Upper lobe of left lung (tissue), 6 donors: ENCODE measurements at regions not wholly inside any gene's neighbourhood (a gene's known extent, or its start where the extent isn't known, plus 50 kb on each side); places are given as distances from the start of the nearest gene placed in this dataset.
"Not testable (repeated sequence)": the region's sequence is repeated elsewhere in the genome, so short reads cannot be mapped to it uniquely, and the experiment has no call there.

Experiments used
- ATAC-seq, 2 donors: fragments of 200-7000 bp; cut with Tn5 transposase; one replicate each; pipeline ENCODE4 v1.9.1; 2022; ENCODE audit warnings: mild to moderate bottlenecking in 2 of 2, moderate library complexity in 2 of 2; ENCODE audit not compliant: low FRiP score in 2 of 2
- DNase-seq, 2 donors: peaks; one replicate each; pipeline ENCODE4 v3.0.0-alpha.2; 2019 to 2020
- H3K27ac ChIP-seq, 4 donors: fragments of 200-600 bp; sonication (generic); one replicate each; pipeline ENCODE4 v1.5.1; 2016 to 2019
- H3K27me3 ChIP-seq, 4 donors: fragments of 200-600 bp; sonication (generic); one replicate each; pipeline ENCODE4 v1.5.1; 2017 to 2019
- H3K36me3 ChIP-seq, 4 donors: fragments of 200-600 bp; sonication (generic); one replicate each; pipeline ENCODE4 v1.5.1; 2016 to 2019
- H3K4me1 ChIP-seq, 4 donors: fragments of 200-600 bp; sonication (generic); one replicate each; pipeline ENCODE4 v1.5.1; 2018 to 2019
- H3K4me3 ChIP-seq, 4 donors: fragments of 200-600 bp; sonication (generic); one replicate each; pipeline ENCODE4 v1.5.1; 2017 to 2019; ENCODE audit warnings: mild to moderate bottlenecking in 2 of 4, moderate library complexity in 1 of 4
- H3K9me3 ChIP-seq, 4 donors: fragments of 200-600 bp; sonication (generic); one replicate each; pipeline ENCODE4 v1.5.1; 2018 to 2019
- EP300 ChIP-seq, 4 donors: sonication (generic); formaldehyde crosslinking; IDR thresholded peaks; one replicate each; pipeline ENCODE4 v1.5.1; 2017; ENCODE audit warnings: antibody characterized with exemption in 4 of 4, control low read depth in 2 of 4
- POLR2A ChIP-seq, 4 donors: fragments of 450-650 bp; IDR thresholded peaks; one replicate each; pipeline ENCODE4 v1.5.1; 2016 to 2017; ENCODE audit warnings: antibody characterized with exemption in 4 of 4, mild to moderate bottlenecking in 2 of 4
- POLR2AphosphoS5 ChIP-seq, 2 donors: sonication (generic); formaldehyde crosslinking; IDR thresholded peaks; one replicate each; pipeline ENCODE4 v1.5.1; 2017; ENCODE audit warnings: antibody characterized with exemption in 2 of 2
- WGBS, 2 donors: methylation state at CpG; one replicate each; pipeline ENCODE4 v1.1.5; 2017 to 2018; 5-methylcytosine and 5-hydroxymethylcytosine counted together
- TF ChIP-seq, protein P1 (sequence below), 6 experiments: fragments of 450-650 bp in 4 of 6; fragments of 200-600 bp in 2 of 6; sonication (generic) in 2 of 6; IDR thresholded peaks; one replicate each; pipeline ENCODE4 v1.5.1; 2016 to 2019; ENCODE audit warnings: antibody characterized with exemption in 6 of 6
- donor health status: DM: no; HTN: no; CAD: no; lungs with moderate emphysema.
- donor health status: DM: no; HTN: yes; CAD: no; lungs with severe emphysema.

DNA sequence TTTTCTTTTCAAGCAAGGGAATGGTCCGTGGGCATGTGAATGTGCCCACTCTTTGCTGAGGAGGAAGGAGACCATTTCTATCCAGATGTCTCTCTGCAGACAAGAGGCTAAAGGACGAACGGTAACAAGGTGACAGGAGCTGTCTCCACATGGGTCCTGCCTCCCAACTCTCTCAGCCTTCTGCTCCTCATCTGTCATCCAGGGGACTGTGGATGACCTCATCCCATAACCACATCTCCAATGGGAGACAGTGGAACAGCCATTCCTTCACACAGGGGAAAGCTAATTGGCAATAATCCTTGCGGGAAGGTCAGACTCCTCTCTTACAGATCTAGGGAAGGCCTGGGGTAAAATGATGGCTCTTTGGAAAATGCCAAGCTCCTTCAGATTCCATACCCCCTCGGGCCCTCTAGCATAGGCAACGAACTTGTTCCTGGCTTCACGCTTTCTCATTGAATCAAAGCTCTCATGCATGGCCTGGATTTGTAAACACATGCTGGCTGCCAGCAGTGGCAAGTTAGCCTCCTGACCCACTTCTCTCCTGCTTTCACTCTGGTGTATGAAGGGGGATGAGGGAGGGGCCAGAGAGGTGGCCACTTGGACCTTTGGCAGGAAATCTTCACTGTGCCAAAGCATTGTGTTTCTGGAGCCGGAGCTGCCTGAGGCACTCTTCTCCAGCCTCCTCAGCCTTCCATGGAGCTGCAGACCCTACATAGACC lies 65.8 kb upstream of the IKBKE start:
- peak in 1 of 2 donors; percentile 30 for ATAC-seq
- H3K4me3 ChIP-seq, H3K9me3 ChIP-seq, H3K36me3 ChIP-seq, H3K27ac ChIP-seq, DNase-seq, H3K27me3 ChIP-seq, H3K4me1 ChIP-seq: not testable (repeated sequence)
- WGBS, 2 donors = 80% methylated on average over 2 of the region's 8 CpGs; no CpG with 5 or more reads in 1 of the 2 donors

- not testable (repeated sequence) for H3K27me3 ChIP-seq, H3K4me3 ChIP-seq, H3K36me3 ChIP-seq, H3K4me1 ChIP-seq, H3K9me3 ChIP-seq, DNase-seq, H3K27ac ChIP-seq
- ATAC-seq = peak in 1 of 2 donors; percentile 25
- WGBS, 2 donors = no CpG with 5 or more reads among the region's 7 CpGs
These were observed 65.0 kb upstream of the IKBKE start for GRCh38 chr1:206405282-206405681.

GRCh38 chr1:206408371-206409288 lies 61.6 kb upstream of the IKBKE start:
- not testable (repeated sequence) for H3K4me1 ChIP-seq, H3K9me3 ChIP-seq, H3K27me3 ChIP-seq, DNase-seq, ATAC-seq, H3K27ac ChIP-seq, H3K4me3 ChIP-seq
- WGBS, 2 donors = 76 to 92% methylated on average over 2 of the region's 6 CpGs
- peaks cover 0 to 11% (median 2%) of the 10 kb centered on the region in 4 donors for H3K36me3 ChIP-seq

- no peaks in the 10 kb centered on the region for H3K4me1 ChIP-seq
- no peak overlapping the region for H3K27ac ChIP-seq
- WGBS, 2 donors = 62 to 72% methylated on average over 3 of the region's 3 CpGs
- DNase-seq (no peak), ATAC-seq (no peak)
- no peak overlapping the region for H3K4me3 ChIP-seq
- peaks cover 6 to 32% (median 10%) of the 10 kb centered on the region in 4 donors for H3K36me3 ChIP-seq
- no peaks in the 10 kb centered on the region for H3K27me3 ChIP-seq
- no peak for TF ChIP-seq POLR2A (IDR thresholded peaks at IDR 0.05)
- TF ChIP-seq EP300 (IDR thresholded peaks at IDR 0.05) = no peak
- TF ChIP-seq POLR2AphosphoS5 (IDR thresholded peaks at IDR 0.05) = no peak
- TF ChIP-seq, protein P1, sequence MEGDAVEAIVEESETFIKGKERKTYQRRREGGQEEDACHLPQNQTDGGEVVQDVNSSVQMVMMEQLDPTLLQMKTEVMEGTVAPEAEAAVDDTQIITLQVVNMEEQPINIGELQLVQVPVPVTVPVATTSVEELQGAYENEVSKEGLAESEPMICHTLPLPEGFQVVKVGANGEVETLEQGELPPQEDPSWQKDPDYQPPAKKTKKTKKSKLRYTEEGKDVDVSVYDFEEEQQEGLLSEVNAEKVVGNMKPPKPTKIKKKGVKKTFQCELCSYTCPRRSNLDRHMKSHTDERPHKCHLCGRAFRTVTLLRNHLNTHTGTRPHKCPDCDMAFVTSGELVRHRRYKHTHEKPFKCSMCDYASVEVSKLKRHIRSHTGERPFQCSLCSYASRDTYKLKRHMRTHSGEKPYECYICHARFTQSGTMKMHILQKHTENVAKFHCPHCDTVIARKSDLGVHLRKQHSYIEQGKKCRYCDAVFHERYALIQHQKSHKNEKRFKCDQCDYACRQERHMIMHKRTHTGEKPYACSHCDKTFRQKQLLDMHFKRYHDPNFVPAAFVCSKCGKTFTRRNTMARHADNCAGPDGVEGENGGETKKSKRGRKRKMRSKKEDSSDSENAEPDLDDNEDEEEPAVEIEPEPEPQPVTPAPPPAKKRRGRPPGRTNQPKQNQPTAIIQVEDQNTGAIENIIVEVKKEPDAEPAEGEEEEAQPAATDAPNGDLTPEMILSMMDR (IDR thresholded peaks at IDR 0.05) = no peak
- H3K9me3 ChIP-seq = no peaks in the 10 kb centered on the region
These were observed 59.0 kb upstream of the IKBKE start for GRCh38 chr1:206411321-206411720.

DNA sequence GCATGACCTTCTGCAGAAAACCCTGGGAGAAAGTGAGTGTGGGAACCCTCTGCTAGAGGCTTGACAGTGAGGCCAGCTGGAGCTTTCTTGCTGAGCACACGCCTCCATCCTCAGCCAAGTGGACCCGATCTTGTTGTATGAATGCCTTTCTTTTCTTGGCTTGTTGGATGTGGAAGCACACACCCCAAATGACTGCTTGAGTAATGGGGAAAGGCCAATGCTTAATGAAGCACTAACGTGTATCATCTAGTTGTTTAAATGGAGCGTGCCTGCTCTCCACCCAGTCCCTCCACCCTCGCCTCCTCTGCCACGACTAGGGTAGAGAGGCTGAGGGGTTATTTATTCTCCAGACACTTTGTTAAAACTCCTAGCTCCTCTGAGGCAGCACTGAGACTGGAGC lies 54.3 kb upstream of the IKBKE start:
- Histone ChIP-seq H3K27me3 (no peaks in the 10 kb centered on the region), H3K9me3 (no peaks in the 10 kb centered on the region), H3K4me3 (no peak overlapping the region), H3K36me3 (peaks cover 6 to 73% (median 18%) of the 10 kb centered on the region in 4 donors), H3K4me1 (peaks cover 0 to 14% (median 8%) of the 10 kb centered on the region in 4 donors), H3K27ac (no peak overlapping the region)
- DNase-seq = no peak
- WGBS, 2 donors = 74 to 75% methylated on average over 6 of the region's 6 CpGs
- ATAC-seq = peak in 1 of 2 donors; percentile 54
- TF ChIP-seq POLR2AphosphoS5 (IDR thresholded peaks at IDR 0.05) (no peak), EP300 (IDR thresholded peaks at IDR 0.05) (no peak), POLR2A (IDR thresholded peaks at IDR 0.05) (no peak)
- TF ChIP-seq, protein P1 (IDR thresholded peaks at IDR 0.05) = no peak

DNA sequence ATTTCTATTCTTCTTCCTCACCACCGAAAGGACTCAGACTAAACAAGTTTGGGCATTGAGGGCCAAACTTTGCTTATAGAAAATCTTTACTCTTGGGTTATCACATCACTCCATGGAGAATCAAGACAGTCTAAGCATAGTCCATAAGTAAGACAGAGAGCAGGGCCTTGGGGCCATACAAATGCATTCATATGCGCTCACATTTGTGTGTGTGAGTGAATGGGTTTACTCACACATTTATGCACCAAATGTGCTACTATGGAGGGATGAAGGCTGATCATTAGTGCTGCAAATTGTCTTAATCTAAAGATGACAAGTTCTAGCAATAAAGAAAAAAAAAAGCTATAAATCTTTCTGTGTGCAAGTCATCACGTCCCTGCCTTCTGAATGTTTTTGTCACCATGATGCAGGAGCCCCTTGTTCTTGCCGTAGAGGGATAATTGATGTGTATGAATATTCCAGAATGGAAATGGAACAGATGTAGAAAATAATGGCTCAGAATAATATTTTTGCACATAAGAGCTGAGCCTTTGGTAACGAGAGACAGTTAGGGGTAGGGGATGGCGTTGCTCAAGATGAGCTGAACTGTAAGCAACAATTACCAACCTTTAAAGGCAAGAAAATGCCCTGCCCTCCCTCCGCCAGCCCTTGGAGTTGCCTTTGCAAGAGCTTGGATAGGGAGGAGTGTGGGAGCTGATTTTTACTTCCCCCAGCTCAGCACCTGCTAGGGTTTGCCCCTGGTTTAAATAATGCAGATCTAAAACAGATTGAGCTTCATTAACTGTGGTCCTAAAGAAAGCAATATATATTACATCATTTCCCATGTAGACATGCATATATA lies 52.3 kb upstream of the IKBKE start:
- Histone ChIP-seq H3K27ac (no peak overlapping the region), H3K4me1 (peaks cover 0 to 14% (median 8%) of the 10 kb centered on the region in 4 donors), H3K4me3 (no peak overlapping the region), H3K27me3 (no peaks in the 10 kb centered on the region), H3K36me3 (peaks cover 6 to 87% (median 25%) of the 10 kb centered on the region in 4 donors), H3K9me3 (no peaks in the 10 kb centered on the region)
- 96% methylated on average over 7 of the region's 7 CpGs for WGBS, 2 donors
- TF ChIP-seq POLR2A (IDR thresholded peaks at IDR 0.05) (no peak), POLR2AphosphoS5 (IDR thresholded peaks at IDR 0.05) (no peak), EP300 (IDR thresholded peaks at IDR 0.05) (no peak)
- TF ChIP-seq, protein P1 (IDR thresholded peaks at IDR 0.05) = no peak
- DNase-seq (no peak), ATAC-seq (no peak)
